ENCODE measurements at regions not wholly inside any gene's neighbourhood (a gene's known extent, or its start where the extent isn't known, plus 50 kb on each side); places are given as distances from the start of the nearest gene placed in this dataset.
"Not testable (repeated sequence)": the region's sequence is repeated elsewhere in the genome, so short reads cannot be mapped to it uniquely, and the experiment has no call there.

- DNase-seq, result no peak
Measured at GRCh38 chr15:57881972-57882371, 175.5 kb downstream of the POLR2M start.

GRCh38 chr15:57883701-57884100 lies 177.2 kb downstream of the POLR2M start:
- peak; percentile 44 for DNase-seq

- DNase-seq, result no peak
Measured at GRCh38 chr15:57884936-57885335, 178.4 kb downstream of the POLR2M start.

GRCh38 chr15:57885435-57885834 lies 178.9 kb downstream of the POLR2M start:
- no peak for DNase-seq

GRCh38 chr15:57887825-57888224 lies 177.7 kb downstream of the ALDH1A2 start:
- DNase-seq, result no peak

- DNase-seq, result no peak
Measured at GRCh38 chr15:57890351-57890750, 175.2 kb downstream of the ALDH1A2 start.

GRCh38 chr15:57890878-57891277 lies 174.6 kb downstream of the ALDH1A2 start:
- DNase-seq, result no peak

- no peak for DNase-seq
Measured at GRCh38 chr15:57892181-57892580, 173.3 kb downstream of the ALDH1A2 start.

GRCh38 chr15:57893040-57893439 lies 172.5 kb downstream of the ALDH1A2 start:
- no peak for DNase-seq

GRCh38 chr15:57895291-57895690 lies 170.2 kb downstream of the ALDH1A2 start:
- no peak for DNase-seq

- no peak for DNase-seq
Measured at GRCh38 chr15:57896114-57896513, 169.4 kb downstream of the ALDH1A2 start.

- not testable (repeated sequence) for DNase-seq
Measured at GRCh38 chr15:57896899-57897298, 168.6 kb downstream of the ALDH1A2 start.

GRCh38 chr15:57897870-57898269 lies 167.6 kb downstream of the ALDH1A2 start:
- no peak for DNase-seq

- no peak for DNase-seq
Measured at GRCh38 chr15:57902155-57902554, 163.4 kb downstream of the ALDH1A2 start.
